Fibroblast of peridontal ligament (primary cell): ENCODE measurements at regions not wholly inside any gene's neighbourhood (a gene's known extent, or its start where the extent isn't known, plus 50 kb on each side); places are given as distances from the start of the nearest gene placed in this dataset.
"Not testable (repeated sequence)": the region's sequence is repeated elsewhere in the genome, so short reads cannot be mapped to it uniquely, and the experiment has no call there.

ENCODE experiments used
- DNase-seq: peaks from one replicate; pipeline ENCODE4 v3.0.0-alpha.2; 2010; ENCODE audit errors: extremely low read depth

DNA sequence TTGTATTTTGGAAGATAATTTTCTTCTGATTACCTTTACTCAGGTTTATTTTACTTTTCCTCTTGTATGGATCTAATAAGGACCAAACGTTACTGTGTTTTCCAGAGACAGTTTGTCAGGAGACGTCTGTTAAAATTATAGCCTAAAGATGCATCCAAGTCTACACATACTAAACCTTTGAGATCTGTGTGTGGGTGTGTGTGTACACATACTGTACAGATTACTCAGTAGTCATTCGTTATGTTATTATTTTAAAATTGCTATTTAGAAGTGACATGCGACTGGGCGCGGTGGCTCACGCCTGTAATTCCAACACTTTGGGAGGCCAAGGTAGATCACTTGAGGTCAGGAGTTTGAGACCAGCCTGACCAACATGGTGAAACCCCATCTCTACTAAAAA, 51.6 kb upstream of the CNTLN start:
- DNase-seq: no peak

- peak; percentile 44 for DNase-seq
Measured at GRCh38 chr9:17082343-17083064, 52.3 kb upstream of the CNTLN start.

DNA sequence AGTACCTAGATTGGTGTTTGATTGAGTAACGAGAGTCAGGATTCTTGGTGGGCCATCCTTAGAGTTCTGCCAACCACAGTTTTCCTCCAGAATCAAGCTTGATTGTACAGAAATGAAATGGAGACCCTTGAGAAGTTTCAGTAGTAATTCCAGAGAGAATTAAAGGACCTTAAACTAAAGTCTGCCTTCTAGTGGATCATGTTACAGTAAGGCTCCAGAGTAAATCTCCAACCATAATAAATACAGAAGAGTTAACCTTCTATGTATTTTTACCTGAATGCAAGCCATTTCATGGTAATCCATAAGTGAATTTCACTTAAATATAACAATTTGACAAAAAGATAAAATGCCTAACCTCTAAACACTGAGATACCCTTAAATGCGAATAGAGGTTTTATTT, 53.0 kb upstream of the CNTLN start:
- DNase-seq: no peak

DNA sequence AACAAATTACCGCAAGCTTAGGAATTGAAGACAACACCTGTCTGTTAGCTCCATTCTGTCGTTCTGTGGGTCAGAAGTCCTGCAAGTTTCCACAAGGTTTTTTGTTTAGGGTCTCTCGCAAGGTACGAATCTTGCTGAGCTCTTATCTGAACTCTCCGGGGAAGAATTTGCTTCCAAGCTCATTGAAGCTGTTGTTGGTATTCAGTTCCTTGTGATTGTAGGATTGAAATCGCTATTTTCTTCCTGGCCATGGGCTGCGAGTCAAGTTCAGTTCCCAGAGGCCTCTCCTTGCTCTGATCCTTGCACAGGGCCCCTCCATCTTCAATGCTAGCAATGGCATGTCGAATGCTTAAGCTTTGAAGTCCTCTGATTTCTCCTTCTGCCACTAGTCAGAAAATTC, 53.5 kb upstream of the CNTLN start:
- no peak for DNase-seq

DNA sequence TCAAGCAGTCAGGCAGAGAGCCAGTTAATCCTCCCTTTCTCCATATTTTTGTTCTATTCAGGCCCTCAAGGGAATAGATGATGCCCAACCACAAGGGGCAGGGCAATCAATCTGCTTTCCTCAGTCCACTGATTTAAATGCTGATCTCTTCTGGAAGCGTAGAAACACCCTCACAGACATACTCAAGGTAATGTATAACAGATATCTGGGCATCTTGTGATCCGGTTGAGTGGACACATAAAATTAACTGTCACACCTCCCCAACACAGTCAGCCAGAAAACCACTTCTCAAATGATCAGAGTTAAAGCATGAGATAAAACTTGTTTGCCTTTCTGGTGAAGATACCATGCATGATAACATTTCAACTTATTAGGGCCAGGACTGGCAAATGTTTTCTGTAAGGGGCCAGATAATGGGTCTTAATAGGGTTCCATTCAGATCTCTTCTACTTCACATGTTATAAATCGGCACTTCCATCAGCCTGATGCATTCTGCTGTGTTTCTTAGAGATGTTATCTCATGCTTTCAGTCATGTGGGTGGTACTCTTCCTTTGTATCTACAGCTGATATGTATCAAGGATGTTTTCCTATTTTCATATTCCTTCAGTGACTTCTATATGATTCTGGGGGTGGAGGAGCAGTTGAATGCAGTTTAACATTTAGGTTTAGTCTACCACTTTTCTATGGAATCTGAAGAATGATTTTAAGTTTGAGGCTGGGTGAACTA, 58.9 kb upstream of the CNTLN start:
- peak; percentile 53 for DNase-seq

DNA sequence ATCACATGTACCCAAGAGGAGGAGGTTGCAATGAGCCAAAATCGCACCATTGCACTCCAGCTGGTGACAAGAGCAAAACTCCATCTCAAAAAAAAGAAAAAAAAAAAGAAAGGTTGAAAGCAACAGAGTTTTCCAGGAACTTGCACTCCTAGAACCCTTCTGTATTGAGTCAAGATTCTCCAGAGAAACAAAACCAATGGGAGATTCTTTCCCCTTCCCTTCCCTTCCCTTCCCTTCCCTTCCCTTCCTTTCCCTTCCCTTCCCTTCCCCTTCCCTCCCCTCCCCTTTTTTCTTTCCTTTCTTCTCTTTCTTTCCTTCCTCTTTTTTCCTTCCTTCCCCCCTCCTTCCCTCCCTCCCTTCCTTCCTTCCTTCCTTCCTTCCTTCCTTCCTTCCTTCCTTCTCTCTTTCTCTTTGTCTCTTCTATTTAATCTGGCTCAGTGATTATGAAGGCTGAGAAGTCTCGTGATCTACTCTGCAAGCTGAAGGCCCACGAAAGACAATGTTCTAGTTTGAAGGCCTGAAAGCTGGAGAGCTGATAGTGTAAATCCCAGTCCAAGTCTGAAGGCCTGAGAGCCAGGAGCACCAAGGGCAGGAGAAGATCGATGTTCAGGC, 59.6 kb upstream of the CNTLN start:
- DNase-seq: no peak

GRCh38 chr9:17072563-17072962, 62.3 kb upstream of the CNTLN start:
- not testable (repeated sequence) for DNase-seq

DNA sequence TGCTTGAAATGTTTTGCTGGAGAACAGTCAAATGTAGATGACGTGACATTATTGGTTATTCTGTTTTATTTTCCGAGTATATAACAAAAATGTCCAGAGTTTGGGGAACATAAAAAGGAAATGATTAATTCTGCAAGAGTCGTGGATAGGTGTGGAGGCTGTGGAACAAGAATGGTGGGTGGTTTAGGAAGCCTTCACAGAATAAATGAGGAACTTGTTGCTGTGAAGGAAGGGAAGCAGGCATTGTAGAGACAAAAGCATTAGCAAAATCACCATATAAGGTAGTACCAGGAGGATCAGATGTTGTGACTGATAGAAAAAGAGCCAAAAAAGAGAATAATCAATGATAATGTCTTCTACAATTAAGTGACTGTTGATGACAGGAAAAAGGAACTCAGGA, 66.2 kb upstream of the CNTLN start:
- DNase-seq: no peak

- DNase-seq: no peak
Measured at GRCh38 chr9:17065062-17065461, 69.8 kb upstream of the CNTLN start.

DNA sequence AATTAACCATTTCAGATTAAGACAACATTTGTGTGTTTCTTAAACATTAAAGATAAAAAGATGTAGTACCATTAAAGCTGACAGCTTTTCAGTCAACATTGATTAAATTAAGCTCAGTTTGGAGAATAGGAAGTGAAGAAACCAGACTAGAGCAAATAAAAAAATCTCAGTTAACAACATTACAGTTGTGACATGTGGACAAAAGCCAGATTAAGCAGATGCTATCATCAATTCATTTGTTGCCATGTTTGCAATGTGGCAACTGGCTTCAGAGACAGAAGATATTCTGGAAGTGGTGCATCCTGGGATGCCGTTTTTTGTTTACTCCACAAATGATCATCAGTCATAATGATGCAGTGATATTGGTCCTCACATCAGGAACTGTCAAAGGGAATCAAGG, 70.3 kb upstream of the CNTLN start:
- DNase-seq: no peak

DNA sequence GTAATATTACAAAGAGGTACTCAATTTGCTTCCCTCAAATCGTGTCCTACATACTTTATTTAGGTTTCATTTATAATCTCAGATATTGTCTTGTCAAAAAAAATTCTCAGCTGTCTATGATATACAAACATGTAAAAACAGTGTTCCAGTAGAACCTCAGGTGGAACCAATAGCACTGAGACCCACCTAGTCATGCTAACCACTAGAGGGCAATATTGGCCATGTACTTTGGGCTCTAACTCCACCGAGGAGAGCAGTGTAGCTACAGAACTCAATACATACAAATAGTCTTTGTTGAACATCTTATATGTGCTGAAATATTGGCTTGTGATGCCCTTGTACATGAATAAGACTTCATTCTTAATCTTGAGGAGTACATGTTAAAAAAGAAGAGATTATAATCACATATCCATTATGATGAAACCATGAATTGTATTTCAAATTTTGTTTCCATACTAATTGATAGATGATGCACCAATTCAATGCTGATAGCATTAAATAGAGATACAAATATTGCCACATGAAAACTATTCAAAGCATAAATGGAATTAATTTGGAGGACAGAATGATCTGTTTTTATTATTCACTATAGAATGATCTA, 71.2 kb upstream of the CNTLN start:
- peak; percentile 66 for DNase-seq

DNA sequence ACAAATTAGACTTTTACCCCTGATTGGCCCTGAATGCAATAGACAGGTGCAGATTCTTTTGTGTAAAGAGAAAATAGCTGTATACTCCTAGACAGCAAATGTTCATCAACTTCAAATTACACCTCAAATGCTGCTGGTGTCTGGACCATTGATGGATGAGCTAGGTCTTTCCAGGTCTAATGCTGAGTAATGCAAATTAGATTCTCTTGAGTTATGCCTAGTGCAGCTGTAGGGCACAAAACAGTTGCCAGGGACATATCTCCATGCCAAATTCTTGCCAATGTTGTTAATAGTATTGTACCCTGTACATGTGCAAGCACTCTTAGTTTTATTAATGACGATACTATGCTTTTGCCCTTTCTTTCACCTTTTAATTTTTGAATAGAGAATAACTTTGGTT, 72.3 kb upstream of the CNTLN start:
- DNase-seq: no peak

GRCh38 chr9:17060450-17060849, 74.4 kb upstream of the CNTLN start:
- DNase-seq: no peak

- DNase-seq: no peak
Measured at GRCh38 chr9:17059465-17059864, 75.4 kb upstream of the CNTLN start.

GRCh38 chr9:17057729-17058128, 77.1 kb upstream of the CNTLN start:
- no peak for DNase-seq

- no peak for DNase-seq
Measured at GRCh38 chr9:17052626-17053025, 82.2 kb upstream of the CNTLN start.

- no peak for DNase-seq
Measured at GRCh38 chr9:17045381-17045940, 89.4 kb upstream of the CNTLN start.

DNA sequence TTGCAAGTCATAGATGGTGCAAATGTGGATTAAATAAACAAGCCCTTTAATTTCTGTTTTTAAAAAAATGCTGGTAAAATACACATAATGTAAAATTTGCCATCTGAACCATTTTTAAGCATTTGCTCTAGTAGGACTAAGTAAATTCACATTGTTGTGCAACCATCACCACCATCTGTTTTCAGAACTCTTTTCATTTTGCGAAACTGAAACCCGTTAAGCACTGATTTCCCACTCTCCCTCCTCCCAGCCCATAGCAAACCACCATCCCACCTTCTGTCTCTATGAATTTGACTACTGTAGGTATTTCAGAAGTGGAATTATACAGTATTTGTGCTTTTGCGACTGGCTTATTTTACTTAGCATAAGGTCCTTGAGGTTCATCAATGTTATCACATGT, 103.3 kb upstream of the CNTLN start:
- DNase-seq: peak; percentile 61

GRCh38 chr9:17025281-17025680, 109.6 kb upstream of the CNTLN start:
- DNase-seq: peak; percentile 33

DNA sequence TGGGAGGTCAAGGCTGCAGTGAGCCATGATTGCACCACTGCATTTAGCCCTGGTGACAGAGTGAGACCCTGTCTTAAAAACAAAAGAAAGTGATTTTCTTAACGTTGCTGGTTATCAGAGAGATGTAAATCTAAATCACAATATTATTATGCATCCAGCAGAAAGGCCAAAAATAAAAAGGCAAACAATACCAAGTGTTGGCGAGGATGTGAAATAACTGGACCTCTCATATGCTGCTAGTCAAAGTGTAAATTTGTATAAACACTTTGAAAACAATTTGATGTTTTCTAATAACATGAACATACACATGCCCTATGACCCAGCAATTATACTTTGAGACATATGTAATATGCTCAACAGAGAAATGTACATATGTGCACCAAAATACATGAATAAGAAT, 110.7 kb upstream of the CNTLN start:
- no peak for DNase-seq

DNA sequence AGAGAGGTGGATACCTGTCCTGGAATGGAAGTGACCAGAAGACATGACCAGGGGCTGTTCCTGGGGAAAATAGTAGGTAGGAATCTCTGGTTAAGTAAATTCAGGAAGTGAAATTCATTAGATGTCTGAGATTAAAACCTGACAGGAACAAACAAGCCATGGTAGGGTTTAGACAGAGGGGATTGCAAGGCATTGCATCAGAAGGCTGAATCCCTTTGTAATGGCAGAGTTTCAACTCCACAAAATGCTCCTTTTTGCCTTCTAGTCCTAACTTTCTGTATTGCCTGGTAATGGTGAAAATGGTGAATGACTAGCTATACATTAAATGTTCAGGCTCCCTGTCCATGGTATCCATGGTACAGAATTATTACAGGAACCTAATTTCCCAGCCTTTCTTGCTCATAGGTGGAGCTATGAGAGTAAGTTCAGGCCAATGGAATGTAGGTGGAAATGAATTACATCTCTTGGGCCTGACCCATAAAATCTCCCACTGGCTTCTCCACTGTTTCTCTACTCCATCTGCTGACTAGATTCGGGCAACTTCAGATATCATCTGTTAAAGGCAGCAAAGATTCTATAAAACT, 113.4 kb upstream of the CNTLN start:
- DNase-seq: peak; percentile 70

DNA sequence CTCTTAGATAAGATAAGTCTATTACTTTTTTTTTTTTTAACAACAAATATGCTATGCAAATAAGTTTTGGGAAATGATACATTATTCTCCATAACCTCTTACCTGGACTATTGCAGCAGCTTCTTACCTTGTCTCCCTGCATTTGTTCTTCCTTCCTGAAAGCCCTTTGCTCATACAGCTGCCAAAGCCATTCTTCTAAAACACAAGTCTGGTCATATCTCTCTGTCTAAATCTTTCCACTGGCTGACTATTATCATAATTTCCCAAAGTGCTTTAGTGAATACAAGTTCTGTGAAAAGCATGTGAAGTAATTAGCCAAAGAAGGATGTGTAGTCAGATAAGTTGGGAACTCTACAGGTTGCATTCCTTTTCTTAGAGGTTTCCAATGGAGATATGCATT, 115.4 kb upstream of the CNTLN start:
- DNase-seq: no peak
